OCI-LY1 (cell line): ENCODE measurements at regions not wholly inside any gene's neighbourhood (a gene's known extent, or its start where the extent isn't known, plus 50 kb on each side); places are given as distances from the start of the nearest gene placed in this dataset.

Experiments used
- EZH2 ChIP-seq: fragments of 200-600 bp; sonication (generic), shearing (Covaris generic); IDR thresholded peaks from 2 replicates; pipeline ENCODE4 v1.8.0; 2017; ENCODE audit warnings: borderline replicate concordance, mixed run types, mild to moderate bottlenecking, antibody characterized with exemption, low read length, moderate library complexity, mixed read lengths
- TF ChIP-seq, protein P1 (sequence below): fragments of 200-600 bp; sonication (generic), shearing (Covaris generic); IDR thresholded peaks from 2 replicates; pipeline ENCODE4 v1.5.1; 2017; ENCODE audit warnings: mild to moderate bottlenecking, antibody characterized with exemption, low read length, moderate library complexity, mixed read lengths

DNA sequence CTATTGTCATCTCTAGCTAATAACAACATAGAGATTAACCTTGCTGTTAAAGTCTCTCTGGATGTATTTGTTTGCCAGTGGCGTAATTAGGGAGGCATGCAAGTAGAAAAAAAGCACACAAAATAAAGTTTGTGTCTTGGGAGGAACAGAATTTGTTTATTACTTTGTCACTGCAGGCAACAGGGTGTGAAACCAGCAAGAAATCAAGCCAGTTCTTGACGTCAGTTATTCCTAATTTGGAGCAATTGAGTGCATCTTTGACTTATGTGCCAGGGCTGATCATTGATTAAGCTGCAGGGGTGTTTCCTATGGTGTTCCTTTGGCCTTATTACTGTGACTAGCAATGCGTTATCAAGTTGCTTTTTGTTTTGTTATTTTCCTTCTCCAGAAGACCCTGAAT, 751.0 kb downstream of the KCNA4 start:
- TF ChIP-seq, protein P1, sequence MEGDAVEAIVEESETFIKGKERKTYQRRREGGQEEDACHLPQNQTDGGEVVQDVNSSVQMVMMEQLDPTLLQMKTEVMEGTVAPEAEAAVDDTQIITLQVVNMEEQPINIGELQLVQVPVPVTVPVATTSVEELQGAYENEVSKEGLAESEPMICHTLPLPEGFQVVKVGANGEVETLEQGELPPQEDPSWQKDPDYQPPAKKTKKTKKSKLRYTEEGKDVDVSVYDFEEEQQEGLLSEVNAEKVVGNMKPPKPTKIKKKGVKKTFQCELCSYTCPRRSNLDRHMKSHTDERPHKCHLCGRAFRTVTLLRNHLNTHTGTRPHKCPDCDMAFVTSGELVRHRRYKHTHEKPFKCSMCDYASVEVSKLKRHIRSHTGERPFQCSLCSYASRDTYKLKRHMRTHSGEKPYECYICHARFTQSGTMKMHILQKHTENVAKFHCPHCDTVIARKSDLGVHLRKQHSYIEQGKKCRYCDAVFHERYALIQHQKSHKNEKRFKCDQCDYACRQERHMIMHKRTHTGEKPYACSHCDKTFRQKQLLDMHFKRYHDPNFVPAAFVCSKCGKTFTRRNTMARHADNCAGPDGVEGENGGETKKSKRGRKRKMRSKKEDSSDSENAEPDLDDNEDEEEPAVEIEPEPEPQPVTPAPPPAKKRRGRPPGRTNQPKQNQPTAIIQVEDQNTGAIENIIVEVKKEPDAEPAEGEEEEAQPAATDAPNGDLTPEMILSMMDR: no peak
- no peak for TF ChIP-seq EZH2
